Activated CD8-positive, alpha-beta memory T cell treated with anti-CD3 and anti-CD28 coated beads for 24 hours (primary cell): ENCODE measurements at regions not wholly inside any gene's neighbourhood (a gene's known extent, or its start where the extent isn't known, plus 50 kb on each side); places are given as distances from the start of the nearest gene placed in this dataset.
"Not testable (repeated sequence)": the region's sequence is repeated elsewhere in the genome, so short reads cannot be mapped to it uniquely, and the experiment has no call there.

Experiments used
- DNase-seq: peaks from one replicate; pipeline ENCODE4 v3.0.0-alpha.2; 2020

GRCh38 chr12:94856324-94856723 is 147.2 kb downstream of the NDUFA12 start:
- no peak for DNase-seq

- no peak for DNase-seq
Measured at GRCh38 chr12:94855853-94856252, 147.6 kb downstream of the NDUFA12 start.

GRCh38 chr12:94851396-94852028 is 152.0 kb downstream of the NDUFA12 start:
- DNase-seq: no peak

GRCh38 chr12:94849411-94849976 is 154.0 kb downstream of the NDUFA12 start:
- no peak for DNase-seq

- no peak for DNase-seq
Measured at GRCh38 chr12:94848966-94849365, 154.5 kb downstream of the NDUFA12 start.

DNA sequence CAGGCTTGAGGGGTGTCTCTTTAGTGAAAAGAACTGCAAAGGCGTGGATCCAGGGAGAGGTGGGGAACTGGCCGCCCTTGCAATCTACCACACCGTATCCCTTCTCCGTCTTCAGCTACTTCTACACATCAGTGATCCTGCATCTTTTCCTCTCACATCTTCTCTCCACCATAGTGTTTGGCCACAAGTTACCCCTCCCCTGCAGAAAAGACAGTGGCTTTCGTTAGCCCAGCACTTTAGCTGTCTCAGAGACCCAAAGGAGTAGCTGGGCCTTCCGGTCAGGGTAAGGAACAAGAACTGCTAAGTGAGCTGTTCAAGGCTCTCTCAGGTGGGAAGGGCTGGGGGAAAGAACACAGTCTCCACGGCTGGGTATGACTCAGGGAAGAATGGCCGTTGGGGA is 158.4 kb downstream of the NDUFA12 start:
- no peak for DNase-seq

DNA sequence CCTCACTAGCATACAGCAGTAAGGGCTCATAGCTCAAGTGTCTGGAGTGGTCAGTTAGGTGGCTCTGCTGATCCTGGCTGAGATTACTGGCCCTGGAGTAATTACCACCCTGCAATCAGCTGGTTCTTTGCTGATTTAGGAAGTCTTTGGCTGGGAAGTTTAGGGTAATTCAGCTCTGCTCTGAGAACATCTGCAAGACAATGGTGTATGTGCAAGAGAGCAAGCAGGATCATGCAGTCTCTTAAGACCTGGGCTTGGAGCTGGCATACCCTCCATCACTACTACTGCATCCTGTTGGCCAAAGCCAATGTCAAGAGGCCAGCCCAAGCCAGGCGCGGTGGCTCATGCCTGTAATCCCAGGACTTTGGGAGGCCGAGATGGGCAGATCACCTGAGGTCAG is 159.0 kb downstream of the NDUFA12 start:
- DNase-seq: no peak

DNA sequence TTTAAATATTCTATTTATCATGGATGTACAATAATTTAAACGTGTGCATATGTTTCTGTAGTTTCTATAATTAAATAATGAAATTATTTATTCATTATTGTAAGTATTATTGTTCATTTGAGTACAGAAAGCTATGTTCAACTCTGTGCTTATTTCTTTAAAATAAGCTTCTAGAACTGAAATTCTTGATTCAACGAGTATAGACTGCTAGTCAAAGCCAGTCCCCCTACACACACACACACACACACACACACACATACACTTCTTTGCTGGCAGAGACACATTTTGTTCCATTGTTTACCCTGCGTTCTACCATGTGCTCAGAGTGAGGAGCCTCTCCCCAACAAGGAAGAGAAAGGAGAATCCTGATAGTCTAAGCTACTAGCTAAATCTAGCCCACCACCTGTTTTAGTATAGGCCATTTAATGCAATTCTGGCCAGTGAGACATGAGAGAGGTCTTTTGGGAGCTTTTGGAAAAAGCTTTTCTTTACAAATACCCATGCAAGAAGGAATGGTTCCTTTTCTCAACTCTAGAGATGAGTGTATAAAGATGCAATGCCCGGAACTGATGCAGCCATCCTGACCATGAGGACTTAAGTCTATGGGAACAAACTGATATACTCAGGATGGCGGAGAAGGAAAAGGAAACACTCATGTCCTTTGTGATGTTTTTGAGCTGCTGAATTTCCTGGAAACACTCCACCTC is 161.4 kb downstream of the NDUFA12 start:
- DNase-seq: no peak

GRCh38 chr12:94841177-94841576 is 162.3 kb downstream of the NDUFA12 start:
- DNase-seq: no peak

DNA sequence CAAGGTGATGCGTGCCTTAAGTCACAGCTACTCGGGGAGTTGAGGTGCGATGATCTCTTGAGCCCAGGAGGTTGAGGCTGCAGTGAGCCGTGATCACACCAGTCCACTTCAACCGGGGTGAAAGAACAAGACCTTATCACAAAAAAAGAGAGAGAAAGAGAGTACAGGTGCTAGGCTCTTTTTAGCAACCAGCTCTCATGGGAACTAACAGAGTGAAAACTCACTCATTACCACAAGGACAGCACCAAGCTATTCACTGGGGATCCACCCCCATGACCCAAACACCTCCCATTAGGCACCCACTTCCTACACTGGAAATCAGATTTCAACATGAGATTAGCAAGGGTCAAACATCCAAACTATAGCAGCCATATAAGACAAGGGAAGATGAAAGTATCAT is 164.2 kb downstream of the NDUFA12 start:
- no peak for DNase-seq

DNA sequence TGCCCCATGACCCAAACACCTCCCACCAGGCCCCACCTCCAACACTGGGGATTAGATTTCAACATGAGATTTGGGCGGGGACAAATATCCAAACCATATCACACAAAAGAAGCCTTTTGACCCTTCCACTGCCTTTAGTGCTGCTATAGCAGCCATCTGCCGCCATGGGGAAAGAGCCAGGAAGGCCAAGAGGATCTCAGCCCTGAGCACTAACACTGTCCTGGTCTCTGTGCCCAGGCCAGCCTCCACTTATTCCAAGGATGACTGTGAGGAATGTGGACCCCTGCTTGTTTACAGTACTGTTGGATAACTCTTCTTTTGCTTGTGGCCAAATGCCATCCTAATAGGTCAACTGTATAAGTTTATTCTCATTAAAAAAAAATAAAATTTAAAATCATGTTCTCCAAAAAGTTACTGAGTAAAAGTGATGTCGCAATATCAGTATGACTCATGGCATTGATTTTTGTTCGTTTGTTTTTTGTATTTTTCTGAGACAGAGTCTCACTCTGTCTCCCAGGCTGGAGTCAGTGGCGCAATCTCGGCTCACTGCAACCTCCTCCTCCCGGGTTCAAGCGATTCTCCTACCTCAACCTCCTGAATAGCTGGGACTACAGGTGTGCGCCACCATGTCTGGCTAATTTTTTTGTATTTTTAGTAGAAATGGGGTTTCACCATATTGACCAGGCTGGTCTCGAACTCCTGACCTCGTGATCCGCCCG is 166.4 kb downstream of the NDUFA12 start:
- DNase-seq: not testable (repeated sequence)

- no peak for DNase-seq
Measured at GRCh38 chr12:94834036-94834625, 169.4 kb downstream of the NDUFA12 start.

- DNase-seq: no peak
Measured at GRCh38 chr12:94832780-94833681, 170.5 kb downstream of the NDUFA12 start.

DNA sequence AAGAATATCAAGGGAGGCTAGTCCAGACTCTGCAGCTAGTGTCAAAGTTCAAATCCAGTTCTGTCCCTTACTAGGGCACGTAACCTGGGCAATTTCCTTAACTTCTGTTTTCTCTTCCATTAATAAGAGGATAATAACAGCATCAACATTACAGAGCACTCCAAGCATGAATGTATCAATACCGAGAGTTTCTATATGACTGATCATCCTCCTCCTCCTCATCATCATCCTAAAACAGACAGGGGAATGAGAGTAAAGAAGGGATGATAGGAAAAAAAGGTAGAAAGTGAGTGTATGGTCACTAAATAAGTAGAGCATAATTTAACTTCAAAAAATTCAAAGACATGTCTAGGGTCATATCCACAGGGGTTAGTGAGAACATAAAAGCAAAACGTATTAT is 171.4 kb downstream of the NDUFA12 start:
- no peak for DNase-seq

DNA sequence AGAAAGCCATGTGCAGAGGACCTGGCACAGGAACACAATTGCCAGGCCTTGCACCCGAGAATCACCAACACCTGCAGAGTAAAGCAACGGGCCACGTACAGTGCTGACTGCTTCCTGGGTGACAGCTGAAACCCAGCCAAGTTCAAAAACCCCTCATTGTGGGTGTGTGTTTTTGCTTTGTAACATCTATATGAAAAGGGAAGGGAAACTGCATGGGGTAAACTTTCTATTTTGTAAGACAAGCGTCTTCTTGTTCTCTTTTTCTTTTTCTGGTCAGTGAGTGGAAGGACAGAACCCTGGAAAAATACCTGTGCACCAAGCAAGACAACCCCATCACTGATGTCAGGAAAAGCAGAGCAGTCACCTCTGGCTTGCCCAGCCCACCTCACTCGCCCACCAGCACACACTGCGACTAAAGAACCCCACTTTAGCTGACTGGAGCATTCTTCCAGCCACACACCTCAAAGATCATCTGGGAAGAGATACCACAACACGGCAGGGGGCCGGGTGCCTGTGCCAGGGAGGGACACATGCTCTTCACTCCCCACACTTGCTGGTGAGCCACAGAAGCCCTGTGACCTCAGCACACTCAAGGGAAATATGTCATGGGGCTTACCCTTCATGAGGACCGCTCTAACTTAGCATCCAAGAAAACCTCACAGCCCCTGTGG is 172.3 kb downstream of the NDUFA12 start:
- no peak for DNase-seq

GRCh38 chr12:94829552-94829951 is 173.9 kb downstream of the NDUFA12 start:
- DNase-seq: no peak

DNA sequence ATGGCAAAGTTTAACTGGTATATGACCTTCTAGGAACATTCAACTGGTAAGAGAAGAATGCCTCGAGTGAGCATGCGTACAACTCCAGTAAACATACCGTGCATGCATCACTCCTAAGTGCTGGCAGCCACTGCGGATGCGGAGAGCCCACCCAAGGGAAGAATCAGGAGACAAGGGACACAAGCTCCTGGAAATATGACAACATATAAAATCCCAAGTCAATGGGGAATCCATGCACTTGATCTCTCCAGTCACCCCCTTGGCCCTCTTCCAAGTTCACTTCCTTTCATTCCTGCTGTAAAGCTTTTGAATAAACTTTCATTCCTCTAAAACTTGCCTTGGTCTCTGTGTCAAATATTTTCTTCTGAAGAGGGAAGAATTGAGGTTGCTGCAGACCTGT is 168.7 kb upstream of the TMCC3 start:
- no peak for DNase-seq

- DNase-seq: no peak
Measured at GRCh38 chr12:94817695-94818075, 167.3 kb upstream of the TMCC3 start.

GRCh38 chr12:94817201-94817600 is 166.8 kb upstream of the TMCC3 start:
- not testable (repeated sequence) for DNase-seq

- DNase-seq: not testable (repeated sequence)
Measured at GRCh38 chr12:94816746-94817145, 166.4 kb upstream of the TMCC3 start.

DNA sequence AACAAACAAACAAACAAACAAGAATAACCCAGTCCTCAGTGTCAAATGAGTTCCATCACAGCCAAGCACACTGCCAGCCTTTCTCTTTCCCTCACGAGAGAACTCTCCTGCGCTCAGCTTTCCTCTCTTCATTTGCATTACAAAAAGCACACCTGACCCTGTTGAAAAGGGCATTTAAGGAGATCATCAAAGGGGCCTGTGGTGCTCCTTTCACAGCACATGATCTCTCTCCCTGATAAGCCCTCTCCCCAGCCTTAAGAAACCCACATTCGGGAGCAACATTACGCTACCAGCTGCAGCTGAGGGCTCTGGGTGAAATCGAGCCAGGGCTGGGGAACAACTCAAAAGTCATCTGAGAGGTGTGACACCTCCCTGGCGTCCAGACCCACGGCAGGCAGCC is 165.6 kb upstream of the TMCC3 start:
- DNase-seq: no peak

DNA sequence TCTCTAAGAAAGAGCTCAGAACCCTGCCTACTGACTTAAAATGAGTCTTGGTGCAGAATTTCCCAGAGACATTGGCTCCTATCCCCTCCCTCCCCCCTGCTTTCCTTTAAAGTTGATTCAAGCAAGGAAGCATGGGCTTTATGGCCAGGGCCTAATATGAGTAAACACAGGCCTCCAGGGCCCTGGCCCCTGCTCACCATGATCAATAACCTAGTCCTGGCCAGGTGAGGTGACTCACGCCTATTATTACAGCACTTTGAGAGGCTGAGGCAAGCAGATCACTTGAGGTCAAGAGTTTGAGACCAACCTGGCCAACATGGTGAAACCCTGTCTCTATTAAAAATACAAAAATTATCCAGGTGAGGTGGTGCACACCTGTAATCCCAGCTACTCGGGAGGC is 165.1 kb upstream of the TMCC3 start:
- no peak for DNase-seq
